ENCODE measurements at regions not wholly inside any gene's neighbourhood (a gene's known extent, or its start where the extent isn't known, plus 50 kb on each side); places are given as distances from the start of the nearest gene placed in this dataset.

- DNase-seq = no peak
These were observed 420.1 kb downstream of the VRK1 start for GRCh38 chr14:97217111-97217885.

DNA sequence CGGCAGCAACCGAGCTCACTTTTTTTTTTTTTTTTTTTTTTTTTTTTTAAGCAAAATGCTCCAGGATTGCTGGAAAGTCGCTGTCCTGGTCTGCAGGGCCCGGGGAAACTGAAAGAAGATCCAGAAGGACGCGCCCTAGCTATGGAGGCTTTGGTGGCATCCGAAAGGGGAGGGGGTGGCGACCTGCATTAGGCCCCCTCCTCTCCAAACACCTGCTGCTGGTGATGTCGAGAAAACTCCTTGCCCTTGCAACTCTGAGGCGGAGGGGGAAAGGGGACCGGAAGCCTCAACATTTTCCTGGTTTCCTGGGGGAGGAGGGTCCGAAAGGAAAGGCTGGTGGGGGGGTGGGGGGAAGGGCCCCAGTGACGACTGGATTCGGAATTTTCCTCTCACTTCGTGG, 421.1 kb downstream of the VRK1 start:
- no peak for DNase-seq

- no peak for DNase-seq
These were observed 421.7 kb downstream of the VRK1 start for GRCh38 chr14:97218691-97219430.

- DNase-seq = no peak
These were observed 422.3 kb downstream of the VRK1 start for GRCh38 chr14:97219431-97220017.

DNA sequence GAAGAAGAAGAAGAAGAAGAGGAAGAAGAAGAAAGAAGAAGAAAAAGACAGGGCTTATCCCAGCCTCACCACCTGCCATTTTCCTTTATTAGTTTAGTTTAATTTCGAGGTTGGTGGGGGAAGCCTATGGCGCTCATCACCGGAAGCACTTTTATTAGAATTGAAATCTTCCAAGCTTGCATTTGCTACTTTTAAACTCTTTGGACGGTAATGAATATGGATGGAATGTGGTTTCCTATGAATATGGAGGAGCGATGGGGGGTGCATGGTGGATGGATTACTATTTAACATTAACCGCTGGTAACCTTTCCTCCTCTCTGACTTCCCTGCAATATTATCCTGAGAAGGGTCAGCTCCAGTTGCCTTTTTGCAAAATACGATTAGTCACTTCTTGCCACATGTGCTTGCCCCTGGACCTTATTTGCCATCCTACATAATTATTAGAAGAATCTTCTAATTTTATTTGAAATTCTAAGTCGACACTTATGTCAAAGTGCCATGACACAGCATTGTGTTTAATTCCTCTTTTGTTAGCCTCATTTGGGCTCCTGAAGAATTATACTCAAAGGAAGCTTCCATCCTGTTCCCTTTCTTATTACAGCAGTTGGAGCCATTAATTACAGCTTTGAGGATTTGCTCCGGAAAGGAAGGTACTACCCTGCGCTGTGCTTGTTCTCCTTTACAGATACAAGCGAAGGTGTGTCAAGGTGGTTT, 424.5 kb downstream of the VRK1 start:
- no peak for DNase-seq

DNA sequence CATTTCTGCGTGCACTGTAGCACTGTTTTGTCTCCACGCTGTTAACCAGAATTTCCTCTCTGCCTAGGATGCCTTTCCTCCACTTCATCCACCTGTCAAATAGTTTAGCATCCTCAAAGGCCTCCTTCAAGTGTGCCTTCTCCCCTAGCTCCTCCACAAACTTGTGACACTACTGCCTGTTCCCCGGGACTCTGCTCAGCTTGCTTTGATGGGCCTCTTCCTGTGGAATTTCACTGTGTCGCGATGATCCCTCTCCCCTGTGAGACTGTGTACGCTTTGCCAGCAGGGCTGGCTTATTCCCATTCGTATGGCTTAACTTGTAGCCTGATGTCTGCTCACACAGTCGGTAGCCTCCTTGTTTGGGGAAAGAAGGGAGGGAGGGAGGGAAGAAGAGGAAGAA, 426.8 kb downstream of the VRK1 start:
- DNase-seq = no peak

DNA sequence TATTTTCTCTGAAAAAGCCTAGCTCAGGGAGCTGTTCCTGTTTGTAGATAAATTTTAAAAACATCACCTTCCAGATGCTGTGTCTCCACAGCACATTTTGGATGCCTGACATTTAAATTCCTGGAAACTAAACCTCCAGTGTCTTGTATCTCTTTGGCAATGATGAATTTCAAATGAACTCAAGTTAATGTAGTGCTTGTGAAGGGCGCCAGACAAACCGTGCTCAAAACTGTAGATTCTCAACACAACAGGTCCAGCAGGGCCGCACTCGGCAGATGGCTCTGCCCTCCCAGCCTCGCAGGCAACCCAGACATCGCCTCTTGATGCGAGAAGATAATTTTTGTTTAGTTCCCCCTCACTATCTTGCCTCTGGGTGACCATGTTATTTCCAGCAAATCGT, 432.9 kb downstream of the VRK1 start:
- no peak for DNase-seq

DNA sequence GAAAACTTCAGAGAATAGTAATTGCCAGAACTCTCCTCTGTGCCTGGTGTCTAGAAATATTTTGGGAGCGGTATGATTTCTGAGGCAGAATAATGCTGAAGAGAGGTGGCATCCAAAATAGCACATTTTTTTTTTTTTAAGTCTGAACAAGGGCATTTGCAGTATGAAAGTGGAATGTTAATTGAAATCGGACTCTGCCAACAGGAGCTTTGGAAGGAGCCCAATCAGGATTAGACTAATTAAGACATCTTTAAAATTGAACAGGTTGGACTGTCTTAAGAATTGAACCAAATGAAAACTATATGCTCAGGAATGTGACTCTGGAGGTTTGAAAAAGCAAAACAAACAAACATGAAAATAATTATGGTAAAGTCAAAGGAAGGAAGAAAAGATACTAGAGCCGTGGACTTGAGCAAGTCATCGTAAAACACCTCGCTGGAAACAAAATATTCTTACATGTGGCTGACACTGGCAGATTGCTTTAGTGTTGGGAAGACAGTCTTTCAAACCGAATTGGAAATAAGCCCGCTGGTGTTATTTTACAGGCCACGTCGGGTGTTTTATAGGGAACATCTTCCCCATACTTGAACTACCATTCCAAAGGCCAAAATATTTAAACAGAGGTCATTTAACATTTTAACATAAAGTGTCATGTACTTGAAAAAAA, 436.3 kb downstream of the VRK1 start:
- no peak for DNase-seq

- DNase-seq = no peak
These were observed 449.5 kb downstream of the VRK1 start for GRCh38 chr14:97246648-97247047.

DNA sequence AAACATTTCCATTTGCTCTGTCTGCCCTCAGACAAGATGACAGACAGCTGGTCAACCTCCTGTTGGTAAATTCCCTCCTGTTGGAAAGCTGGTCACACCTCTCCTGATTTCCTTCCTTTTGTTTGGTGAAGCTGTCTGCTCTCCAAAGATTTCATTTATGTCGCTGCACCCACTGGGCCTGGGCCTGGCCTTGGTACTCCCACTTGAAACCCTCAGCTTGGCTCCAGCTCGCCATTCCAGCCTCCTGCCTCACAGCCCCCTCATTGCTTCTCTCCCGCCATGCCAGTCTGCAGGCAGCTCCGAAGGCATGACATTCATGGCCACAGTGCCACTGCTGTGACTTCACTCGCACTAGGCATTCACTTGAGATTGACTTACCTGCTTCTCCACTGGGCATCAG, 451.8 kb downstream of the VRK1 start:
- DNase-seq = no peak

GRCh38 chr14:97250931-97251330, 453.7 kb downstream of the VRK1 start:
- DNase-seq = no peak

DNA sequence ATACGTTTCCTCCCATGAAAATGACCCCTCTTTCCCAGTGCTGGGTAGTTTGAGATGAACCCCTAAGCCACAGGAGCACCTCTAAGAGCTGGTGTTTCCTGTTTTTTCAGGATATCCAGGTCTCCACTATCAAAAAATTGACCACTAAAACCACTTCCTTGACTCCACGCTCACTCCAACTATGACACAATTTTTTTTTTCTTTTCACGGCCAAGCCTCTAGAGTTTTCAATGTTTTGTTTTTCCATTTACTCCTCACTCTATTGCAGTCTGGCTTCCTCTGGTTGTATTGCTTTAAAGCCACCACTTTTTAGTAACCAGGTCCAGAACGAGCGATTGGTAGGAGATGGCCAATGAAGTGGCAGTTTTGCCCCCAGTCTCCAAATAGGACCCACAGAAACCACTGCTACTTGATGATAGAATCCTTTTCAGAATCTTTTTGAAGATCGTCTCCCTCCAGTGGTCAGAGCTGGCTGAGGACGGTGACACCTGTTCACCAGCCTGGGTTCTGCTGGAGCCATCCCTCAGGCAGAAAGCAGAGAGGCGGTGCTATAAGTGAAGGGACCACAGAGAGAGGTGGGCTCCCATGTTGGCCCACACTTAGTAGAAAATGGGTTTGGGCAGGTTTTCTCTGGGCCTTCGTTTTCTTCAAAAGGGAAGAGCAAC, 454.4 kb downstream of the VRK1 start:
- no peak for DNase-seq

- no peak for DNase-seq
These were observed 456.6 kb downstream of the VRK1 start for GRCh38 chr14:97253756-97254155.

GRCh38 chr14:97262336-97262735, 465.2 kb downstream of the VRK1 start:
- DNase-seq = no peak

DNA sequence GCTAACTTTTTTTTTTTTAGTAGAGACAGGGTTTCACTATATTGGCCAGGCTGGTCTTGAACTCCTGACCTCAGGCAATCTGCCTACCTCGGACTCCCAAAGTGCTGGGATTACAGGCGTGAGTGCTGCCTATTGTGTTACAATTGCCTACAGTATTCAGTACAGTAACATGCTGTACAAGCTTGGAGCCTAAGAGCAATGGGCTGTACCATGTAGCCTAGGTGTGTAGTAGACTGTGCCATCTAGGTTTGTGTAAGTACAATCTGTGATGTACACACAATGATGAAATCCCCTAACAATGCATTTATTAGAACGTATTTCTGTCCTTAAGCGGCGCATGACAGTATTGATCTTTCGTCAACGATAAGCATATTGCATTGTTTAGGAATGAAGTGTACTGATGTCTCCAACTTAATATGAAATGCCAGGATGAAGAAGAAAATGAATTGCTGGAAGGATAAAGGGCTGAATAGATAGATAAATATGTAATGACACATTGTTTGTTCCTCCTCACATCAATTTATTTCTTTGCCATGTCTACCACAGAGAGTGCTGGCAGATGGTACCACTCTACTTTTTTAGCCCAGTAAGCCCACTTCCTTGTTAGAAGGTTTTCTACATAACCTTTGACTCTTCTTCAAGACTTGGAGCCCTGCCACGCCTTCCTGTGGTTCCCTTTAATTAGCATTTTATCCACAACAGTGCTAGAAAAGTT, 467.5 kb downstream of the VRK1 start:
- DNase-seq = no peak

DNA sequence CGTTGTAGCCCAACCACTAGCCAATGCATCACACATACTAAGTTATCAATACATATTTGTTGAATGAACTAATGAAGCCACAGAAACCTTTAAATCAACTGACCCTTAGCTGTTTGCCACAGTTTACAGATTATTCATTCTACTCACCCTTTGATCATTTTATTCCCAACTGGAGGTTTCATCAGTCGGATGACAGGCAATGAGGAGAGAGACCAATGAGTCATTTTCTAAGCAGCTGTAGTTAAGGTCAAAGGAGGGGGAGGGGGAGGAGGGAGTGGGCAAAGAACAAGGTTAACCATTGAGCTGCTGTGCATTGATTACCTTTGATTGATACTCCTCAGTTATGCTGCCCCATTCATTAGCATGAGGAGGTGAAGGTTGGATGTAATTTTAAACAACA, 469.5 kb downstream of the VRK1 start:
- DNase-seq = no peak

DNA sequence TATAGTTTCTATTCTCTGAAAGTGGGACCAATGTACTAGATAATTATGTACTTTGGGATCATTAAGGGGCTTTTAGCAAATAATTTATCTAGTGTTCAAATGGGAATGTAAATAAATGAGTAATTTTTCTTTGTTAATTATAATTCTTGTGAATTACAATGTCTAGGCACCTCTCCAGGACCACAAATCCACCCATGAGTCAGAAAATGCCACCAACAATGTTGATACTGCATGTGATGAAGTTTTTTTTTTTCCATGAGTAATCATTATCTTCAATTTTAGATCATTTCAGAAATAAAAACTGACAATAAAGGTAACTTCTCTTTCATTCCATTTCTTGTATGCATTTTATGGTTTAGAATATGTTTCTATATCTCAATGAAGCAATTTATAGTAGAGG, 470.3 kb downstream of the VRK1 start:
- DNase-seq = no peak

DNA sequence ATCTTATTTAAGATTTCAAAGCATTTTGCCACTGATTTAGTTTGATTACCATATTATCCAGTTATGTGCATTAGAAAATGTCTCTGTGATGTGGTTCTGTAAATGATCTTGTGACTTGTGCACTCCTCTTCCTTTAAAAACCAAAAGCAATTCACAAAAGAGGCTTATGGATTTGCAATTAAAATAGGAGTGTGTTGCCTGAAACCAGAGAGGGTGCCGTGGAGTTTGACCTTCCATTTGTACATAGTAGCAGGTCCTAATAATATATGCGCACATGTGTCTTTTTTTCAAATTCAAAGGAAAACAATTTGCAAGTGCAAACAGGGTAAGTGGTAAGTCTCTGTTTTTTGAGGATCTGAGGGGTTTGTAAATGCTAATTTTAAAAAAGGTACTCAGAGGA, 470.9 kb downstream of the VRK1 start:
- DNase-seq = no peak

- DNase-seq = no peak
These were observed 473.1 kb downstream of the VRK1 start for GRCh38 chr14:97270308-97270707.

GRCh38 chr14:97271451-97271960, 474.3 kb downstream of the VRK1 start:
- DNase-seq = no peak

DNA sequence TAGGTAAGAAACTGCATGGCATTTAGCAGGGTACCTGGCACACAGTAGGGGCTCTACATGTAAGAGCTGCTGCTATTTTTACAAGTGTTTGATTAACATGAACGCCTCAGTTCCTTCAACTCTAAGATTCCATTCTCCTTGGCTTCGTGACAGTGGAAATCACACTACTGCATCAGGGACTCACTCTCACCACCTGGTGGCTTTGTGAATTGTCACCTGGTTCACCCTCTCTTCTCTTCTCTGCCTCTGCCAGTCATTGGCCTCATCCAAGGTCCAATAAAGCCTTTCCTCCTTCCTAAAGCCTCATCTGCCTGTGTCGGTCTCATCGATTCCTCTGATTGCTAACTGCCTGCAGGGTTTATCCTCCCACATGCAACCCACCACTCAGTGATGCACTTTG, 476.4 kb downstream of the VRK1 start:
- DNase-seq = no peak

DNA sequence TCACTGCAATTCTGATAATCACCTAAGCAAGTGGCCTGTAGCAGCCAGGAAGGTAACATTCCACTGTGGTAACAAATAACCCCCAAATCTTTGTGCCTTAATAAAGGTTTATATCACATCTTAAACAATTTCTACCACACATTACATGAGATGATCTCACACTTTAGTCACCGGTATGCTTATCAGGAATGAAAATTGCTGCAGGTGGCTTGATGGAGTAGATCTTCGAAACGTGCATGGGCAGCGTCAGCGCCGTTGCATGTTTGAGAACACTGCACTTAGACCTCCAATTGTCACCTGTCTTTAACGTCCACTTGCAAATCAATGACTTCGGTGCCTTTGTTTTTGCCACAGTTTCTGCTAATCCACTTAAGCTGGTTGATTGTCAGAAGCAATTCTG, 477.4 kb downstream of the VRK1 start:
- no peak for DNase-seq
